SK-N-DZ (cell line): ENCODE measurements at regions not wholly inside any gene's neighbourhood (a gene's known extent, or its start where the extent isn't known, plus 50 kb on each side); places are given as distances from the start of the nearest gene placed in this dataset.
"Not testable (repeated sequence)": the region's sequence is repeated elsewhere in the genome, so short reads cannot be mapped to it uniquely, and the experiment has no call there.

Experiments
- DNase-seq: peaks from one replicate; pipeline ENCODE4 v3.0.0-alpha.2; 2015; ENCODE audit warnings: low spot score

DNA sequence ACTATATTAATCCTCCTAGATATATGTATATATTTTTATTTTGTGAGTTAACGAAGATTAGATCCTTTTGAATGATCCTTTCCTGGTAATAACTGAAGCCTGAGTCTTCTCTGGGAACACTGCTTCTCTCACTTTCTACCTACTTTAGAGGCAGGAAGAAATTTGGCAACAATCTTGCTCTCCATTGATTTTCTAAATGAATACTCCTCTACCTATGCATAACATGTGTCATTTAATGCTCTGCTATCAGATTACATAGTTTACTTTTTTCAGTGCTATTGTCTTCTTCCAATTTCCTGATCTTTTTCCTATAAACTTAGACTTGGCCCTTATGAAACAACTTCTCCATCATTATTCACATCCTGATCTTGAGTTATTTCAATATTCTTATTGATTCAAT, 60.4 kb upstream of the PDHA2 start:
- no peak for DNase-seq

- DNase-seq, result no peak
Measured at GRCh38 chr4:95778666-95779065, 61.2 kb upstream of the PDHA2 start.

DNA sequence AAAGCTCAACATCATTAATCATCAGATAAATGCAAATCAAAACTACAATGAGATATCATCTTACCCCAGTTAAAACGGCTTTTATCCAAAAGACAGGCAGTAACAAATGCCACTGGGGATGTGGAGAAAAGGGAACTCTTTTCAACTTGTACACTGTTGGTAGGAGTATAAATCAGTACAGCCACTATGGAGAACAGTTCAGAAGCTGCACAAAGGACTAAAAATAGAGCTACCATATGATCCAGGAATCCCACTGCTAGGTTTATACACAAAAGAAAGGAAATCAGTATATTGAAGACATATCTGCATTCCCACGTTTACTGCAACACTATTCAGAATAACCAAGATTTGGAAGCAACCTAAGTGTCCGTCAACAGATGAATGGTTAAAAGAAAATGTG, 69.3 kb upstream of the PDHA2 start:
- DNase-seq, result not testable (repeated sequence)

DNA sequence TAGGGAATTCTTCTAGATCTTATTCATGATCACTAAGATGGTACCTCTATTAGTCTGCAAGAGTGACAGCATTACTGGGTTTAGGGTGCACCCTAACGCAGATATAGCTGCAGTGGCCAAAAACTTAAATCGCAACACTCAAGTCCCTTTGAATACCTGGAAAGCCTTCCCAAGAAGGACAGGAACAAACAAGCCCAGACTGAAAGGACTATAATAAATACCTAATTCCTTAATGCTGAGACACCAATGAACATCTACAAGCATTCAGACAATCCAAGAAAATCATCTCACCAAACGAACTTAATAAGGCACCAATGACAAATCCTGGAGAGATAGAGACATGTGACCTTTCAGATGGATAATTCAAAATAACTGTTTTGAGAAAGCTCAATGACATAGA, 74.9 kb upstream of the PDHA2 start:
- no peak for DNase-seq

DNA sequence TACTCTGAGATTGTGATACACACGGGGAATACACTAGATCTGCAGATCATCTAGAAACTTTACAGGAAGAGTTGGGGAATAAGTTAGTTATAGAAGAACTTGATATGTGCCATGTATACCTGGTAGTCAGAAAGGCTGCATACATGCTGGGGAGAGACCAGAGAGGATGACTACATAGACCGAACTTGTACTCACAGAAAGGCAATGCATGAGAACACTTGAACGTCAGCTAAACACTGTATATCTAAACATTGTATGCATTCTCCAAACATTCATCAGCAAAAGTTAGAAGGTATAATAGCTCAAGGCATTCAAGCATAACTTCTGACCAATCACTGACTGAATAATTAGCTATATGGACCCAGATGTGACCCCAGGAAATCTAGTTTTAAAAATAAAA, 78.0 kb upstream of the PDHA2 start:
- DNase-seq, result no peak

- no peak for DNase-seq
Measured at GRCh38 chr4:95761426-95761825, 78.5 kb upstream of the PDHA2 start.

DNA sequence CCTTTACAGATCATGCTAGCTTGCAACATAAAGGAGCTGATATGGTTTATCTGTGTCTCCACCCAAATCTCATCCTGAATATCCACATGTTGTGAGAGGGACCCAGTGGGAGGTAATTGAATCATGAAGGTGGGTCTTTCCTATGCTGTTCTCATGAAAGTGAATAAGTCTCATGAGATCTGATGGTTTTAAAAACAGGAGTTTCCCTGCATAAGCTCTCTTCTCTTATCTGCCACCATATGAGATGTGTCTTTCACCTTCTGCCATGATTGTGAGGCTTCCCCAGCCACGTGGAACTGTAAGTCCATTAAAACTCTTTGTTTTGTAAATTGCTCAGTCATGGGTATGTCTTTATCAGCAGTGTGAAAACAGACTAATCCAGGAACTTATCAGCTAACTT, 79.2 kb upstream of the PDHA2 start:
- DNase-seq, result not testable (repeated sequence)

GRCh38 chr4:95758001-95758400, 81.9 kb upstream of the PDHA2 start:
- no peak for DNase-seq

- no peak for DNase-seq
Measured at GRCh38 chr4:95754667-95755066, 85.2 kb upstream of the PDHA2 start.

- no peak for DNase-seq
Measured at GRCh38 chr4:95749204-95749603, 90.7 kb upstream of the PDHA2 start.

- no peak for DNase-seq
Measured at GRCh38 chr4:95742872-95743271, 97.0 kb upstream of the PDHA2 start.

DNA sequence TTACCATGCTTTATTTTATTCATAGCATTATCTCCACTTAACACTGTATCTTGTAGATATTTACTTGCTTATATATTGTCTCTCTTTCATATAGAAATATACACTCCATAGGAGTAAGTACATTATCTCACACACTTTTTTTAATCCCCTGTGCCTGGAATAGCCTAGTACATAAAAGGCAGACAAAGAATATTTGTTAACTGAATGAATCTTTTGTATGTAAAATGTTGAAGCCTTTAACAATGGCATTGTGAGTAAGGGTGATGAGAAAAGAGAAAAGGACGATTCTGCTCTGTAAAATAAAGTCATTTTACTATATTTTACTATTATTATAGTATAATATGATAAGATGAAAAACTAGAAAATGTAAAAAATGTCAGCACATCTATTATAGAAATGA, 97.7 kb upstream of the PDHA2 start:
- DNase-seq, result no peak

DNA sequence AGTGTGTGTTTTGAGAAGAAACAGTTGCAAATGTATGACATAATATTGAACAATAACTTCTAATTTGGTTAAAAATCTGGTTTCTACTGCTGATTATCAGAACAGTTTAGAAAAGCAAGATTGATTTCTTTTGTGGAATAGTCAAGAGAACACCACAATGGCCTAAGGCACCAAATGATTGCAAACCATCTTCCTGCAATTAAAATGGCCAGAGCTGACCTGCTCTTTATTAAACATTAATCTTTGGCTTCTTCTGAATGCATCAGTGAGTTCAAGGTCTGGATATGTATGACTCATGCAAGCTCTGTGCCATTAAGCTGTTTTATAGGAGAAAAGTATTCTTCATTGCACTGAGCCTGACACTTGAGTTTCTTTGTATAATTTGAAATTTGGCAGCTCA, 107.8 kb upstream of the PDHA2 start:
- DNase-seq, result no peak

DNA sequence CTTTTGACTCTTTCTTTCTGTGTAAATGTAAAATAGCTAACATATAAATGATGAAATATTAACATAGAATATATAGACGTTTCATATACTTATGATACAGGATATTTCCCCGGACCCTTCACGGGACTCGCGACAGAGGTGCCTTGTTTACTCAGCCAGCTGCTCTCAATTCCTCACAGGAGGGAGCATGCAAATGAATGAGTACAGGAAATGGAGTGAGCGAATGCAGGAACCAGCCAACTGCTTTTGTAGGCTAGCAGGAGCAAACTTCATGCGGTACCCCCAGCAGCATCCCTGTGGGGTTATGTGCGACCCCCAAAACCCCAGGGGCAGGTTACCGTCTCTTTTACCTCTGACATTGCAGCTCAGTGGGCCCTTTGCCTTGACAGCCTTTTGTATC, 110.3 kb upstream of the PDHA2 start:
- DNase-seq, result no peak

DNA sequence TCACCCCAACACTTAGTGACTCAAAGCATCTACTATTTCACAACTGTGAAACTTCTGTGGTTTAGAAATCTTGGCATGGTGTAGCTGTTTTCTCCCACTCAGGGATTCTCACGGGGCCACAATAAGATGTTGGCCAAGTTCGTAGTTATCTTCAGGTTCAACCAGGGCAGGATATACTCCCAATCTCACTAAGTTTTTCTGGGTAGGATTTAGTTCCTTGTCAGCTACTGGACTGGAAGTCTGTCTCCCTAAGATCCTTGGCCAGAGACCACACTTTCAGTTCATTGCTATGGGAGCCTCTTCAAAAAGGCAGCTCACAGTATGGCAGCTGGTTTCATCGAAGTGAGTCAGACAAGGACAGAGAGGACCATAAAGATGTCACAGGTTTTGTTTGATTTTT, 111.7 kb upstream of the PDHA2 start:
- no peak for DNase-seq

DNA sequence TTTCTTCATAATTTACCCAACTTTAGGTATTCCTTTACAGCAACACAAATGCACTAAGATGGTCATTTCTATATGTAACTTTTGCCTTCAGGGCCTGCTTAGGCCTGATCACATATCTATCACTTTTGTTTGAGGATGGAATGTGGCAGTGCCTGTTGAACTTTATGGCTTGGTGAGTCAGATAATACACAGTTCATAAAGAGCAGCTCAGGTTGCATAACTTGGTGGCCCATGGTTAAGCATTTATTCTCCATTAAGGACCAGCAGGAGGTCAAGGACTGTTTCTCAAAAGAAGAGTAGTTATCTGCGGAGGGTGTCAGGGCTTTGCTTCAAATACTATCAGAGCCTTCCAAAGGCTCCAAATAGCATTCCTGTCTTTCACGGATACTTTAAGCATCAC, 124.1 kb upstream of the PDHA2 start:
- DNase-seq, result no peak

DNA sequence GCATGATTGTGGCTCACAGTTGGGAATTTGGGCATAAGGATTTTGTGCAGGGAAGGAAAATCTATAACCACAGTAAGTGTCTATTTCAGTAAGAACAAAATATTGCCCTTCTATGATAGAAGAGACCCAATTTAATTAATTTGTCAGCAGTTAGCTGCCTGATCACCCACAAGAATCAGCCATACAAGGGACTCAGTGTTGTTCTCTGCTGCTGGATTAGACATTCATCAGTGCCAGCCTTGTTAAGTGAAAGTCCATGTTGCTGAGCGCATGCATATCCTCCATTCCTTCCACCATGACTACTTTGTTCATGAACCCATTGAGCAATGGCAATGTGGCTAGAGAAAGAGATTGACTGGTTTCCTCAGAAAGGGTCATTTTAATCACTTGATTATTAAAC, 125.3 kb upstream of the PDHA2 start:
- DNase-seq, result no peak

DNA sequence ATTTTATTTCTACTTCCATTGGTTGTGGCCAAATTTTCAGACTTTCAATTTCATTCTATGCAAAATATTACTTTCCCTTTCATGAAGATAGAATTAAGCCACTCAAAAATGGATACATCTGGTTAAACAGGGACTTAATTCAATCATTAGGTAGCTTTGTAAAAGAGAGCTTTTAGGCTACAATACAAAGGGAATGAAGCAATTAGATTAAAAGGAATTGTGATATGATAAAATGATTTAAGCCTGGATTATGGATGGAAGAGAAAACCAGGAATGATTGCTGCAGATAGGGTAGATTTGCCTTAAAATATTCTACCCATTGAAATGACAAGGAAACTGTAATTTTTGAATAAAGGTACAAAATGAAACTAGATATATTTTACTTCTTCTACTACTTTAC, 134.6 kb upstream of the PDHA2 start:
- DNase-seq, result peak; percentile 6

GRCh38 chr4:95701500-95702170, 138.3 kb upstream of the PDHA2 start:
- no peak for DNase-seq

DNA sequence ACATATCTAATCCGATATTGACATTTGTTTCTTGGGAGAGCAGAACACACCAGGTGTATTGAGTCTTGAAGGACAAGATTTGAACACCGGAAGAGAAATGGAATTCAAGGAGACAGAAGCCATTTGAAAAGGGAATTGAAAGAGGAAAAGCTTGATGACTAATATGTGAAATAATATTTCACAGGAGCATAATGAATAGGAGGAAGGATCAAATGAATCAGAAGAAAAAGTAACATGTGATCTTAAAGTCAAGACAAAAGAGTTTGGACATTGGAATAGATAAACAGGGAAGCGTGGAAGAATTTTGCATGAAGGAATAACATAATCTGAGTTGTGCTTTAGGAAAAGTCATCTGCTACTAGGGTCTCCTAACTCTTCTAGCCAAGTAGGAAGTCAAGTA, 145.5 kb upstream of the PDHA2 start:
- no peak for DNase-seq

GRCh38 chr4:95693594-95693993, 144.8 kb upstream of the UNC5C start:
- no peak for DNase-seq

DNA sequence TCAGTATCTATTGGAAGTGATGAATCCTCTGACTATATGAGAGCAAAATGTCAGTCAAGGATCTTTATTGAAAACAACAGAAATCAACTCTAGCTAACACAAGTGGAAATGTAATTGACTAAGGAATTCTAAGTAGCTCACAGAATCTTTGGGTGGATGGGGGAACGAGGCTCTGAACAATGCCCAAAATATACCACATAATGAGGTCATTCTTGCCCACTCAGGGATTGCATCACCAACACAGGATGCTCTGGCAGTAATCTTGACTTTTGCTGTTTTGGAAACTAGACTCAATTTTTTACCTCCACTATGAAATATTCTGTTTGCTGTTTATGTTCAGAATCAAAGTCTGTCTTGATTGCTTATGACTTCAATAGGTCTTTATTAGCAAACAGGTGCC, 127.4 kb upstream of the UNC5C start:
- no peak for DNase-seq

GRCh38 chr4:95675623-95676022, 126.8 kb upstream of the UNC5C start:
- no peak for DNase-seq

DNA sequence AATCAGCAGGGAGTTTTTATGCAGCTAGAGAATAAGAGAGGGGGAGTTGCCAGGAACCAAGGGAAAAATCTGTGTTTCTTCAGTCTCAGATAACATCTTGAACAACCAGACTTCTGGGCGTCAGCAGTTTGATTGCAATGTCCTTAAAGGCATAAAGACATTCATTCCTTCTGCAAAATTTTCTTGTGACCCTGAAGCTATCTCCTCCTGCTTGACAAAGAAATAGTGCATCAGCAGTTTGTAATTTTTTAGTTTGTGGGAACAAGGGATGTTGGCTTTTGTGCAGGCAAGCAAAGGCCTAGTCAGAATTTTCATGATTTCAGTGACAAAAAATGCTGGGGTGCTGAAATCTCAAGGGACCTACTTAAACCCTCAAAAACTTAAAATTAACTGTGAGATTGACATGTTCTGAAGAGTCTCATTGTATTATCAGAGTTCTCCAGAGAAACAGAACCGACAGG, 125.8 kb upstream of the UNC5C start:
- DNase-seq, result peak; percentile 85
